OCI-LY7 (cell line): ENCODE measurements at regions not wholly inside any gene's neighbourhood (a gene's known extent, or its start where the extent isn't known, plus 50 kb on each side); places are given as distances from the start of the nearest gene placed in this dataset.

Experiments used
- BruUV-seq: library from RNA; stranded (reverse); fragments of 400-500 nt; replicated peaks from 2 replicates; lab custom pipeline; 2021; lab: Mats Ljungman, UMichigan
- CTCF ChIA-PET: fragments of 300-600 bp; sonication (Branson Sonifier 250); formaldehyde crosslinking; loops from one replicate; lab custom pipeline; 2022; ENCODE audit warnings: antibody characterized with exemption; ENCODE audit not compliant: unreplicated experiment; lab: Charles Lee
- POLR2A ChIA-PET: fragments of 300-600 bp; sonication (Branson Sonifier 250); formaldehyde crosslinking; loops from one replicate; lab custom pipeline; 2022; ENCODE audit warnings: antibody characterized with exemption; lab: Charles Lee
- DNase-seq: peaks from one replicate; pipeline ENCODE4 v3.0.0-alpha.2; 2015; ENCODE audit warnings: low spot score
- H2AFZ ChIP-seq: fragments of 200-600 bp; sonication (generic), shearing (Covaris generic); 2 replicates; pipeline ENCODE4 v1.6.1; 2014; ENCODE audit warnings: mild to moderate bottlenecking, antibody characterized with exemption, low read length, moderate library complexity
- H3K27ac ChIP-seq: fragments of 200-600 bp; sonication (generic); 2 replicates; pipeline ENCODE4 v1.5.1; 2014; ENCODE audit warnings: mixed run types, low read depth, mild to moderate bottlenecking, moderate library complexity, low read length, inconsistent platforms; ENCODE audit not compliant: poor library complexity, severe bottlenecking
- H3K36me3 ChIP-seq: fragments of 200-600 bp; sonication (generic); 2 replicates; pipeline ENCODE4 v1.6.1; 2014; ENCODE audit warnings: mild to moderate bottlenecking, antibody characterized with exemption, low read length, moderate library complexity, mixed read lengths; ENCODE audit not compliant: insufficient read depth
- H3K4me1 ChIP-seq: fragments of 200-600 bp; sonication (generic); 2 replicates; pipeline ENCODE4 v1.5.1; 2014; ENCODE audit warnings: mild to moderate bottlenecking, low read length; ENCODE audit not compliant: insufficient read depth, poor library complexity, severe bottlenecking
- H3K4me2 ChIP-seq: fragments of 200-600 bp; sonication (generic); 2 replicates; pipeline ENCODE4 v1.6.1; 2014; ENCODE audit warnings: mild to moderate bottlenecking, low read length
- H3K4me3 ChIP-seq: fragments of 200-600 bp; sonication (generic); 2 replicates; pipeline ENCODE4 v1.5.1; 2014; ENCODE audit warnings: mild to moderate bottlenecking, low read depth, low read length; ENCODE audit not compliant: poor library complexity, severe bottlenecking
- H3K79me2 ChIP-seq: fragments of 200-600 bp; sonication (generic); 2 replicates; pipeline ENCODE4 v1.6.1; 2016; ENCODE audit warnings: low read depth, mild to moderate bottlenecking, low read length, moderate library complexity, mixed read lengths; ENCODE audit not compliant: insufficient read depth
- H3K9me2 ChIP-seq: fragments of 200-600 bp; sonication (generic); 2 replicates; pipeline ENCODE4 v1.6.1; 2016; ENCODE audit warnings: mild to moderate bottlenecking, low read length, mixed read lengths; ENCODE audit not compliant: insufficient read depth
- H3K9me3 ChIP-seq: fragments of 200-600 bp; sonication (generic); 2 replicates; pipeline ENCODE4 v1.6.1; 2014; ENCODE audit warnings: mild to moderate bottlenecking, mixed run types, low read length, mixed read lengths
- H4K20me1 ChIP-seq: fragments of 200-600 bp; sonication (generic); 2 replicates; pipeline ENCODE4 v1.6.1; 2014; ENCODE audit warnings: mild to moderate bottlenecking, antibody characterized with exemption, low read length, moderate library complexity, mixed read lengths; ENCODE audit not compliant: insufficient read depth
- EZH2phosphoT487 ChIP-seq: fragments of 200-600 bp; sonication (generic); IDR thresholded peaks from 2 replicates; pipeline ENCODE4 v1.6.1; 2018; ENCODE audit warnings: low read depth, borderline replicate concordance, mild to moderate bottlenecking, mixed run types, antibody characterized with exemption, low read length, moderate library complexity, mixed read lengths
- intact Hi-C: fragments of 100-400 bp; cut with micrococcal nuclease; formaldehyde crosslinking; loops from one replicate; pipeline ENCODE4 v1.10.0; 2022; ENCODE audit not compliant: unreplicated experiment
- TF ChIP-seq, protein P1 (sequence below): fragments of 200-600 bp; sonication (generic); conservative IDR thresholded peaks from 2 replicates; pipeline ENCODE4 v1.5.1; 2014; ENCODE audit warnings: mild to moderate bottlenecking, antibody characterized with exemption, low read length, moderate library complexity, mixed read lengths

DNA sequence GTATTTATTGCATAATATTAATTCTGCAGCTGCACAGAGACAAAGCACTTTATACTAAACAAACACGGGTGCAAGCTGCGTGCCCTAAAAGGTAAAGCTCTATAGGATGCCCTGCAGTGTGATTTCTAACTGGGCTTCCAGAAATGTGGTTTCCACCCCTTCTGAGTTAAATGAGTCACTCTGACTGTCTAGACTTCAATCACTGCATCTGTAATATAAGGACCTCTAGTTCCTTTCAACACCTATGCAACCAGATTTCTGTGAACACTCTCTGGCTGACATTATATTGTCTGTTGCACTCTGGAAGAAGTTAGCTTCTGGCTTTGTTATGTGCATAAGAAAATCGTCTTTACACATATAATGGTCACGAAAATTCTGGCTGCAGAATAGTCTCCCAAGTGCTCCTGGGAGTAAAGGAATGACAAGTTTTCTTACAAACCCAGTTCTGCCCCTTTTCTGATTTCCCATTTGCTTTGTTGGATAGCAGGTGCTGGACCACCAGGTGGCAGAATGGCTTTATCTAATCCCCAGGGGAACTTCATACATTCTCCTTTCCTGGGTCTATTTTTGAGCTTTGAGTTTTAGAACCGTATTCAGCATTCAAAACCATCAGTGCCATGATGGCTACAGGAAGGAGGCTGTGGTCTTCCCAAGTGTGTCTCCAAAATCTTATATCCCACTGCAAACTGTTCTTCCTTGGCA is 842.2 kb downstream of the STIM2 start:
- intact Hi-C loops: no loop called here
- no TSS peak for BruUV-seq
- POLR2A ChIA-PET: no interaction called here
- DNase-seq: peak; percentile 9
- Histone ChIP-seq H3K4me2 (no peak overlapping the region), H3K79me2 (no peaks in the 10 kb centered on the region), H2AFZ (no peak overlapping the region), H4K20me1 (no peaks in the 10 kb centered on the region), H3K36me3 (no peaks in the 10 kb centered on the region), H3K27ac (no peak overlapping the region), H3K9me2 (no peaks in the 10 kb centered on the region), H3K4me3 (no peak overlapping the region), H3K4me1 (no peaks in the 10 kb centered on the region), H3K9me3 (no peaks in the 10 kb centered on the region)
- CTCF ChIA-PET: no interaction called here
- TF ChIP-seq EZH2phosphoT487: no peak
- TF ChIP-seq, protein P1, sequence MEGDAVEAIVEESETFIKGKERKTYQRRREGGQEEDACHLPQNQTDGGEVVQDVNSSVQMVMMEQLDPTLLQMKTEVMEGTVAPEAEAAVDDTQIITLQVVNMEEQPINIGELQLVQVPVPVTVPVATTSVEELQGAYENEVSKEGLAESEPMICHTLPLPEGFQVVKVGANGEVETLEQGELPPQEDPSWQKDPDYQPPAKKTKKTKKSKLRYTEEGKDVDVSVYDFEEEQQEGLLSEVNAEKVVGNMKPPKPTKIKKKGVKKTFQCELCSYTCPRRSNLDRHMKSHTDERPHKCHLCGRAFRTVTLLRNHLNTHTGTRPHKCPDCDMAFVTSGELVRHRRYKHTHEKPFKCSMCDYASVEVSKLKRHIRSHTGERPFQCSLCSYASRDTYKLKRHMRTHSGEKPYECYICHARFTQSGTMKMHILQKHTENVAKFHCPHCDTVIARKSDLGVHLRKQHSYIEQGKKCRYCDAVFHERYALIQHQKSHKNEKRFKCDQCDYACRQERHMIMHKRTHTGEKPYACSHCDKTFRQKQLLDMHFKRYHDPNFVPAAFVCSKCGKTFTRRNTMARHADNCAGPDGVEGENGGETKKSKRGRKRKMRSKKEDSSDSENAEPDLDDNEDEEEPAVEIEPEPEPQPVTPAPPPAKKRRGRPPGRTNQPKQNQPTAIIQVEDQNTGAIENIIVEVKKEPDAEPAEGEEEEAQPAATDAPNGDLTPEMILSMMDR: peak; percentile 67

- Histone ChIP-seq H3K4me1 (no peaks in the 10 kb centered on the region), H3K36me3 (no peaks in the 10 kb centered on the region), H4K20me1 (no peaks in the 10 kb centered on the region), H2AFZ (no peak overlapping the region), H3K4me2 (no peak overlapping the region), H3K9me3 (no peaks in the 10 kb centered on the region), H3K4me3 (no peak overlapping the region), H3K27ac (no peak overlapping the region), H3K9me2 (no peaks in the 10 kb centered on the region), H3K79me2 (no peaks in the 10 kb centered on the region)
- no peak for TF ChIP-seq EZH2phosphoT487
- TF ChIP-seq, protein P1: no peak
- DNase-seq: no peak
- BruUV-seq: no TSS peak
- ChIA-PET POLR2A (no interaction called here), CTCF (no interaction called here)
- intact Hi-C loops: no loop called here
Measured at GRCh38 chr4:27703771-27704170, 843.1 kb downstream of the STIM2 start.

- Histone ChIP-seq H4K20me1 (no peaks in the 10 kb centered on the region), H3K36me3 (no peaks in the 10 kb centered on the region), H3K27ac (no peak overlapping the region), H3K9me2 (no peaks in the 10 kb centered on the region), H3K4me2 (no peak overlapping the region), H3K4me3 (no peak overlapping the region), H2AFZ (no peak overlapping the region), H3K79me2 (no peaks in the 10 kb centered on the region), H3K4me1 (no peaks in the 10 kb centered on the region), H3K9me3 (no peaks in the 10 kb centered on the region)
- no TSS peak for BruUV-seq
- DNase-seq: no peak
- ChIA-PET POLR2A (no interaction called here), CTCF (no interaction called here)
- intact Hi-C loops: no loop called here
- TF ChIP-seq, protein P1: no peak
- no peak for TF ChIP-seq EZH2phosphoT487
Measured at GRCh38 chr4:27711041-27711440, 850.4 kb downstream of the STIM2 start.
